Mesendoderm (in vitro differentiated cells): ENCODE measurements at regions not wholly inside any gene's neighbourhood (a gene's known extent, or its start where the extent isn't known, plus 50 kb on each side); places are given as distances from the start of the nearest gene placed in this dataset.

ENCODE experiments used
- DNase-seq: peaks from one replicate; pipeline ENCODE4 v3.0.0; 2013
- H2AK5ac ChIP-seq: 2 replicates; pipeline ENCODE4 v1.6.1; 2013; ENCODE audit warnings: low read length, inconsistent platforms
- H2BK120ac ChIP-seq: 2 replicates; pipeline ENCODE4 v1.6.1; 2013; ENCODE audit warnings: low read depth, mild to moderate bottlenecking, low read length, moderate library complexity, mixed read lengths
- H2BK15ac ChIP-seq: replicated peaks from 2 replicates; pipeline ENCODE4 v1.6.1; 2013; ENCODE audit warnings: low read depth, mild to moderate bottlenecking, moderate library complexity
- H2BK5ac ChIP-seq: 2 replicates; pipeline ENCODE4 v1.6.1; 2013; ENCODE audit warnings: low read length, inconsistent platforms
- H3K18ac ChIP-seq: 2 replicates; pipeline ENCODE4 v1.6.1; 2013; ENCODE audit warnings: mild to moderate bottlenecking, low read length, mixed read lengths
- H3K23ac ChIP-seq: one replicate; pipeline ENCODE4 v1.6.1; 2013; ENCODE audit warnings: low read length
- H3K27ac ChIP-seq: 2 replicates; pipeline ENCODE4 v1.5.1; 2013; ENCODE audit warnings: low read depth, mild to moderate bottlenecking, inconsistent platforms, low read length, moderate library complexity
- H3K27me3 ChIP-seq: 2 replicates; pipeline ENCODE4 v1.6.1; 2013; ENCODE audit warnings: low read length, control low read depth, mild to moderate bottlenecking, inconsistent platforms; ENCODE audit not compliant: insufficient read depth, poor library complexity
- H3K36me3 ChIP-seq: 2 replicates; pipeline ENCODE4 v1.6.1; 2013; ENCODE audit warnings: low read length, inconsistent platforms; ENCODE audit not compliant: control insufficient read depth, insufficient read depth
- H3K4ac ChIP-seq: one replicate; pipeline ENCODE4 v1.6.1; 2013; ENCODE audit warnings: low read depth, mild to moderate bottlenecking, low read length, moderate library complexity
- H3K4me1 ChIP-seq: 2 replicates; pipeline ENCODE4 v1.6.1; 2013; ENCODE audit warnings: low read depth, low read length, inconsistent platforms; ENCODE audit not compliant: control insufficient read depth
- H3K4me2 ChIP-seq: 2 replicates; pipeline ENCODE4 v1.6.1; 2013; ENCODE audit warnings: low read length
- H3K4me3 ChIP-seq: 2 replicates; pipeline ENCODE4 v1.5.1; 2013; ENCODE audit warnings: mild to moderate bottlenecking, low read length
- H3K56ac ChIP-seq: one replicate; pipeline ENCODE4 v1.6.1; 2013; ENCODE audit warnings: low read length
- H3K79me1 ChIP-seq: 2 replicates; pipeline ENCODE4 v1.6.1; 2013; ENCODE audit warnings: low read length, inconsistent platforms
- H3K79me2 ChIP-seq: 2 replicates; pipeline ENCODE4 v1.6.1; 2013; ENCODE audit warnings: mild to moderate bottlenecking, low read length; ENCODE audit not compliant: control insufficient read depth, insufficient read depth
- H3K9ac ChIP-seq: 2 replicates; pipeline ENCODE4 v1.6.1; 2013; ENCODE audit warnings: low read length, inconsistent platforms
- H4K5ac ChIP-seq: one replicate; pipeline ENCODE4 v1.6.1; 2013; ENCODE audit warnings: low read length
- H4K8ac ChIP-seq: one replicate; pipeline ENCODE4 v1.6.1; 2013; ENCODE audit warnings: low read depth, mild to moderate bottlenecking, control low read depth, low read length, moderate library complexity
- WGBS: extraction: QIAGEN DNeasy Blood & Tissue Kit; methylation state at CpG from one replicate; pipeline ENCODE4 v1.1.7; 2013; ENCODE audit warnings: low lambda C conversion rate, missing lambda C conversion rate; ENCODE audit not compliant: insufficient coverage; ENCODE audit errors: extremely low coverage; 5-methylcytosine and 5-hydroxymethylcytosine counted together

GRCh38 chr15:70215951-70216350 lies 118.2 kb upstream of the TLE3 start:
- H2AK5ac ChIP-seq: no peak overlapping the region
- no peak overlapping the region for H3K18ac ChIP-seq
- no peaks in the 10 kb centered on the region for H3K27me3 ChIP-seq
- H3K79me1 ChIP-seq: no peaks in the 10 kb centered on the region
- H4K8ac ChIP-seq: no peak overlapping the region
- no peak overlapping the region for H2BK5ac ChIP-seq
- H3K4me1 ChIP-seq: peaks cover 5% of the 10 kb centered on the region
- no peaks in the 10 kb centered on the region for H3K36me3 ChIP-seq
- H3K23ac ChIP-seq: no peak overlapping the region
- no peak overlapping the region for H3K27ac ChIP-seq
- no peak overlapping the region for H2BK120ac ChIP-seq
- DNase-seq: no peak
- H3K56ac ChIP-seq: no peak overlapping the region
- no peak overlapping the region for H3K4ac ChIP-seq
- H3K9ac ChIP-seq: no peak overlapping the region
- no peak overlapping the region for H3K4me2 ChIP-seq
- H3K4me3 ChIP-seq: no peak overlapping the region
- WGBS: no CpG with 5 or more reads among the region's 5 CpGs
- no peak overlapping the region for H2BK15ac ChIP-seq
- H4K5ac ChIP-seq: no peak overlapping the region
- no peaks in the 10 kb centered on the region for H3K79me2 ChIP-seq

GRCh38 chr15:70214941-70215635 lies 117.4 kb upstream of the TLE3 start:
- no peak overlapping the region for H2BK15ac ChIP-seq
- H3K27ac ChIP-seq: no peak overlapping the region
- H3K56ac ChIP-seq: no peak overlapping the region
- H3K4me1 ChIP-seq: peaks cover 5% of the 10 kb centered on the region
- no peak overlapping the region for H3K4me2 ChIP-seq
- peak overlapping the region; percentile 17 for H3K4ac ChIP-seq
- H2BK5ac ChIP-seq: no peak overlapping the region
- no peak overlapping the region for H3K18ac ChIP-seq
- H4K5ac ChIP-seq: no peak overlapping the region
- no peak overlapping the region for H3K23ac ChIP-seq
- DNase-seq: no peak
- H3K79me2 ChIP-seq: no peaks in the 10 kb centered on the region
- no peaks in the 10 kb centered on the region for H3K79me1 ChIP-seq
- no peak overlapping the region for H4K8ac ChIP-seq
- no peak overlapping the region for H3K4me3 ChIP-seq
- no peak overlapping the region for H2BK120ac ChIP-seq
- H3K27me3 ChIP-seq: no peaks in the 10 kb centered on the region
- H2AK5ac ChIP-seq: no peak overlapping the region
- WGBS: no CpG with 5 or more reads among the region's 7 CpGs
- no peak overlapping the region for H3K9ac ChIP-seq
- no peaks in the 10 kb centered on the region for H3K36me3 ChIP-seq

GRCh38 chr15:70214276-70214675 lies 116.6 kb upstream of the TLE3 start:
- Histone ChIP-seq H2BK5ac (no peak overlapping the region), H3K56ac (no peak overlapping the region), H3K4ac (no peak overlapping the region), H3K23ac (no peak overlapping the region), H3K79me1 (no peaks in the 10 kb centered on the region), H3K27me3 (no peaks in the 10 kb centered on the region), H3K4me1 (peaks cover 5% of the 10 kb centered on the region), H2BK120ac (no peak overlapping the region), H4K5ac (no peak overlapping the region), H3K18ac (no peak overlapping the region), H3K27ac (no peak overlapping the region), H3K9ac (no peak overlapping the region), H2AK5ac (no peak overlapping the region), H3K79me2 (no peaks in the 10 kb centered on the region), H3K4me2 (no peak overlapping the region), H2BK15ac (no peak overlapping the region), H3K36me3 (no peaks in the 10 kb centered on the region), H3K4me3 (no peak overlapping the region), H4K8ac (no peak overlapping the region)
- no CpG with 5 or more reads among the region's 5 CpGs for WGBS
- peak; percentile 47 for DNase-seq

GRCh38 chr15:70213794-70214193 lies 116.1 kb upstream of the TLE3 start:
- Histone ChIP-seq H3K23ac (no peak overlapping the region), H3K56ac (no peak overlapping the region), H2BK15ac (no peak overlapping the region), H3K4me3 (no peak overlapping the region), H3K9ac (no peak overlapping the region), H3K79me2 (no peaks in the 10 kb centered on the region), H2AK5ac (no peak overlapping the region), H4K5ac (no peak overlapping the region), H3K18ac (no peak overlapping the region), H3K79me1 (no peaks in the 10 kb centered on the region), H3K4ac (no peak overlapping the region), H3K27me3 (no peaks in the 10 kb centered on the region), H4K8ac (no peak overlapping the region), H3K4me2 (no peak overlapping the region), H2BK5ac (no peak overlapping the region), H3K36me3 (no peaks in the 10 kb centered on the region), H3K27ac (no peak overlapping the region), H2BK120ac (no peak overlapping the region), H3K4me1 (peaks cover 5% of the 10 kb centered on the region)
- no peak for DNase-seq
- no CpG with 5 or more reads among the region's 7 CpGs for WGBS

- H3K79me2 ChIP-seq: no peaks in the 10 kb centered on the region
- DNase-seq: peak; percentile 78
- H3K4me3 ChIP-seq: no peak overlapping the region
- no peak overlapping the region for H2BK120ac ChIP-seq
- H3K27ac ChIP-seq: no peak overlapping the region
- no peak overlapping the region for H3K9ac ChIP-seq
- no peak overlapping the region for H3K4me2 ChIP-seq
- no peak overlapping the region for H3K23ac ChIP-seq
- H2BK5ac ChIP-seq: no peak overlapping the region
- no peak overlapping the region for H4K5ac ChIP-seq
- no peak overlapping the region for H2AK5ac ChIP-seq
- no peak overlapping the region for H3K56ac ChIP-seq
- peaks cover 5% of the 10 kb centered on the region for H3K4me1 ChIP-seq
- no peak overlapping the region for H2BK15ac ChIP-seq
- H3K36me3 ChIP-seq: no peaks in the 10 kb centered on the region
- no peak overlapping the region for H3K4ac ChIP-seq
- no peaks in the 10 kb centered on the region for H3K27me3 ChIP-seq
- H3K79me1 ChIP-seq: no peaks in the 10 kb centered on the region
- no peak overlapping the region for H3K18ac ChIP-seq
- no peak overlapping the region for H4K8ac ChIP-seq
- WGBS: no CpG with 5 or more reads among the region's 10 CpGs
These were observed 115.2 kb upstream of the TLE3 start for GRCh38 chr15:70212963-70213315.
